ENCODE measurements at regions not wholly inside any gene's neighbourhood (a gene's known extent, or its start where the extent isn't known, plus 50 kb on each side); places are given as distances from the start of the nearest gene placed in this dataset.

GRCh38 chr4:159977907-159978617 is 875.2 kb downstream of the RAPGEF2 start:
- H3K27ac ChIP-seq = no peak overlapping the region
- WGBS, 2 donors = 94% methylated on average over 9 of the region's 9 CpGs
- H3K4me3 ChIP-seq (replicated peaks in 1 of 3) = no peak overlapping the region
- intact Hi-C loops (cut with DNase I) = no loop called here
- H3K4me1 ChIP-seq = no peaks in the 10 kb centered on the region
- H3K27me3 ChIP-seq = no peaks in the 10 kb centered on the region
- TF ChIP-seq CTCF (IDR thresholded peaks at IDR 0.05) = no peak
- no peak for TF ChIP-seq POLR2A (IDR thresholded peaks at IDR 0.05)
- no peaks in the 10 kb centered on the region for H3K36me3 ChIP-seq
- H3K9me3 ChIP-seq = no peaks in the 10 kb centered on the region
- DNase-seq = no peak

- H3K36me3 ChIP-seq = no peaks in the 10 kb centered on the region
- no peak overlapping the region for H3K27ac ChIP-seq
- WGBS, 2 donors = 82 to 92% methylated on average over 1 of the region's 1 CpG
- DNase-seq = no peak
- no peak overlapping the region for H3K4me3 ChIP-seq (replicated peaks in 1 of 3)
- no peaks in the 10 kb centered on the region for H3K27me3 ChIP-seq
- no peaks in the 10 kb centered on the region for H3K4me1 ChIP-seq
- no peak for TF ChIP-seq CTCF (IDR thresholded peaks at IDR 0.05)
- no peak for TF ChIP-seq POLR2A (IDR thresholded peaks at IDR 0.05)
- intact Hi-C loops (cut with DNase I) = no loop called here
- H3K9me3 ChIP-seq = no peaks in the 10 kb centered on the region
Measured at GRCh38 chr4:159979351-159979750, 876.5 kb downstream of the RAPGEF2 start.

GRCh38 chr4:159979953-159980352 is 877.1 kb downstream of the RAPGEF2 start:
- intact Hi-C loops (cut with DNase I) = no loop called here
- 92 to 94% methylated on average over 1 of the region's 1 CpG for WGBS, 2 donors

GRCh38 chr4:159980826-159981468 is 878.1 kb downstream of the RAPGEF2 start:
- no peak for DNase-seq
- WGBS, 2 donors = 87 to 88% methylated on average over 3 of the region's 3 CpGs
- intact Hi-C loops (cut with DNase I) = no loop called here
- H3K36me3 ChIP-seq = no peaks in the 10 kb centered on the region
- no peak for TF ChIP-seq POLR2A (IDR thresholded peaks at IDR 0.05)
- no peak for TF ChIP-seq CTCF (IDR thresholded peaks at IDR 0.05)
- no peaks in the 10 kb centered on the region for H3K9me3 ChIP-seq
- H3K27ac ChIP-seq = no peak overlapping the region
- no peak overlapping the region for H3K4me3 ChIP-seq (replicated peaks in 1 of 3)
- no peaks in the 10 kb centered on the region for H3K4me1 ChIP-seq
- H3K27me3 ChIP-seq = no peaks in the 10 kb centered on the region

More at GRCh38 chr4:159979953-159980352, 877.1 kb downstream of the RAPGEF2 start:
- TF ChIP-seq POLR2A (IDR thresholded peaks at IDR 0.05) (no peak), CTCF (IDR thresholded peaks at IDR 0.05) (no peak)
- H3K27ac ChIP-seq = no peak overlapping the region
- no peak overlapping the region for H3K4me3 ChIP-seq (replicated peaks in 1 of 3)
- H3K36me3 ChIP-seq = no peaks in the 10 kb centered on the region
- H3K9me3 ChIP-seq = no peaks in the 10 kb centered on the region
- H3K4me1 ChIP-seq = no peaks in the 10 kb centered on the region
- DNase-seq = no peak
- H3K27me3 ChIP-seq = no peaks in the 10 kb centered on the region

- no peaks in the 10 kb centered on the region for H3K36me3 ChIP-seq
- H3K9me3 ChIP-seq = no peaks in the 10 kb centered on the region
- intact Hi-C loops (cut with DNase I) = no loop called here
- no peaks in the 10 kb centered on the region for H3K27me3 ChIP-seq
- TF ChIP-seq CTCF (IDR thresholded peaks at IDR 0.05) (no peak), POLR2A (IDR thresholded peaks at IDR 0.05) (no peak)
- no peaks in the 10 kb centered on the region for H3K4me1 ChIP-seq
- H3K4me3 ChIP-seq (replicated peaks in 1 of 3) = no peak overlapping the region
- H3K27ac ChIP-seq = no peak overlapping the region
- DNase-seq = no peak
Measured at GRCh38 chr4:159981469-159981856, 878.6 kb downstream of the RAPGEF2 start.
